Liver (tissue), 8 donors: ENCODE measurements at regions not wholly inside any gene's neighbourhood (a gene's known extent, or its start where the extent isn't known, plus 50 kb on each side); places are given as distances from the start of the nearest gene placed in this dataset.
A peak's percentile ranks its signal among the peaks of the same experiment; 100 is the strongest.

Source experiments
- DNase-seq: peaks from one replicate; pipeline ENCODE4 v3.0.0-alpha.2; 2017; ENCODE audit warnings: low spot score
- H3K27ac ChIP-seq, 2 donors: one replicate each; pipeline ENCODE4 v1.7.0; 2013; ENCODE audit warnings: inconsistent platforms in 2 of 2, low read length in 2 of 2, control low read depth in 1 of 2, low read depth in 1 of 2, mild to moderate bottlenecking in 1 of 2
- H3K27me3 ChIP-seq, 4 donors: one replicate each; pipeline versions ENCODE4 v1.6.1 to v1.7.0; 2013; ENCODE audit warnings: low read length in 3 of 4, inconsistent platforms in 1 of 4, mild to moderate bottlenecking in 1 of 4, moderate library complexity in 1 of 4; ENCODE audit not compliant: control insufficient read depth in 4 of 4, insufficient read depth in 4 of 4
- H3K36me3 ChIP-seq, 4 donors: one replicate each; pipeline versions ENCODE4 v1.6.1 to v1.7.0; 2013; ENCODE audit warnings: low read length in 3 of 4, mild to moderate bottlenecking in 3 of 4, low read depth in 1 of 4, moderate library complexity in 1 of 4; ENCODE audit not compliant: control insufficient read depth in 4 of 4, insufficient read depth in 3 of 4
- H3K4me1 ChIP-seq, 4 donors: one replicate each; pipeline versions ENCODE4 v1.6.1 to v1.7.0; 2013; ENCODE audit warnings: low read length in 3 of 4, mild to moderate bottlenecking in 3 of 4, moderate library complexity in 1 of 4; ENCODE audit not compliant: control insufficient read depth in 4 of 4, insufficient read depth in 4 of 4
- H3K4me3 ChIP-seq, 3 donors: one replicate each; pipeline versions ENCODE4 v1.6.1 to v1.7.0; 2013; ENCODE audit warnings: low read length in 3 of 3, control low read depth in 1 of 3, low read depth in 1 of 3, mild to moderate bottlenecking in 1 of 3
- H3K9ac ChIP-seq, 2 donors: one replicate each; pipeline ENCODE4 v1.7.0; 2013; ENCODE audit warnings: low read length in 2 of 2, mild to moderate bottlenecking in 2 of 2, moderate library complexity in 2 of 2, control low read depth in 1 of 2, low read depth in 1 of 2
- H3K9me3 ChIP-seq, 4 donors: one replicate each; pipeline versions ENCODE4 v1.6.1 to v1.7.0; 2013; ENCODE audit warnings: low read length in 3 of 4; ENCODE audit not compliant: control insufficient read depth in 4 of 4
- ATF3 ChIP-seq: IDR thresholded peaks from 2 replicates; pipeline ENCODE4 v1.6.1; 2016; ENCODE audit warnings: antibody characterized with exemption
- CTCF ChIP-seq: fragments of 150-350 bp; IDR thresholded peaks from 2 replicates; pipeline ENCODE4 v1.5.1; 2017; ENCODE audit warnings: improper control_type of control experiment, low read depth, low read length; ENCODE audit not compliant: missing input control
- EGR1 ChIP-seq, 2 donors: IDR thresholded peaks; 2 replicates each; pipeline ENCODE4 v1.6.1; 2016 to 2018; ENCODE audit warnings: antibody characterized with exemption in 2 of 2, low read depth in 2 of 2
- FOXA1 ChIP-seq: IDR thresholded peaks from 2 replicates; pipeline ENCODE4 v1.6.1; 2016; ENCODE audit warnings: antibody characterized with exemption
- FOXA2 ChIP-seq: IDR thresholded peaks from 2 replicates; pipeline ENCODE4 v1.6.1; 2016; ENCODE audit warnings: antibody characterized with exemption
- GABPA ChIP-seq, 2 donors: IDR thresholded peaks in 1 of 2; conservative IDR thresholded peaks in 1 of 2; 2 replicates each; pipeline ENCODE4 v1.6.1; 2016; ENCODE audit warnings: antibody characterized with exemption in 2 of 2, mild to moderate bottlenecking in 1 of 2, moderate library complexity in 1 of 2
- HNF4A ChIP-seq, 2 donors: conservative IDR thresholded peaks; 2 replicates each; pipeline ENCODE4 v1.6.1; 2016; ENCODE audit warnings: antibody characterized with exemption in 2 of 2, mild to moderate bottlenecking in 2 of 2
- HNF4G ChIP-seq: IDR thresholded peaks from 2 replicates; pipeline ENCODE4 v1.6.1; 2016; ENCODE audit warnings: antibody characterized with exemption
- JUND ChIP-seq, 2 donors: IDR thresholded peaks; 2 replicates each; pipeline ENCODE4 v1.6.1; 2016; ENCODE audit warnings: antibody characterized with exemption in 2 of 2
- MAX ChIP-seq: IDR thresholded peaks from 2 replicates; pipeline ENCODE4 v1.6.1; 2016; ENCODE audit warnings: antibody characterized with exemption
- NR2F2 ChIP-seq: IDR thresholded peaks from 2 replicates; pipeline ENCODE4 v1.6.1; 2016; ENCODE audit warnings: antibody characterized with exemption
- RAD21 ChIP-seq, 2 donors: IDR thresholded peaks; 2 replicates each; pipeline ENCODE4 v1.6.1; 2016; ENCODE audit warnings: antibody characterized with exemption in 2 of 2, mild to moderate bottlenecking in 2 of 2
- REST ChIP-seq: IDR thresholded peaks from 2 replicates; pipeline ENCODE4 v1.6.1; 2016; ENCODE audit warnings: antibody characterized with exemption, mild to moderate bottlenecking
- RXRA ChIP-seq, 2 donors: IDR thresholded peaks; 2 replicates each; pipeline ENCODE4 v1.6.1; 2017 to 2018; ENCODE audit warnings: antibody characterized with exemption in 2 of 2, mild to moderate bottlenecking in 1 of 2
- SP1 ChIP-seq: IDR thresholded peaks from 2 replicates; pipeline ENCODE4 v1.6.1; 2018; ENCODE audit warnings: antibody characterized with exemption, mild to moderate bottlenecking
- TAF1 ChIP-seq: conservative IDR thresholded peaks from 2 replicates; pipeline ENCODE4 v1.6.1; 2016; ENCODE audit warnings: antibody characterized with exemption, mild to moderate bottlenecking
- YY1 ChIP-seq: IDR thresholded peaks from 2 replicates; pipeline ENCODE4 v1.6.1; 2016; ENCODE audit warnings: antibody characterized with exemption, mild to moderate bottlenecking
- ZBTB33 ChIP-seq: IDR thresholded peaks from 2 replicates; pipeline ENCODE4 v1.6.1; 2016; ENCODE audit warnings: antibody characterized with exemption
- WGBS: extraction: QIAGEN DNeasy Blood & Tissue Kit; methylation state at CpG from one replicate; pipeline ENCODE4 v1.1.7; 2013; 5-methylcytosine and 5-hydroxymethylcytosine counted together
- donor health status: healthy.
- donor health status: healthy.
- donor health status: healthy.
- donor health status: healthy.
- donor health status: healthy.

GRCh38 chr2:200026332-200027230 lies 71.2 kb downstream of the MAIP1 start:
- H3K9ac ChIP-seq, result no peak overlapping the region
- H3K4me1 ChIP-seq, result no peaks in the 10 kb centered on the region
- H3K27ac ChIP-seq, result peak overlapping the region; percentile 19 to 43
- TF ChIP-seq HNF4G (no peak), ATF3 (no peak), EGR1 (IDR thresholded peaks at IDR 0.05; ENCODE audit: low read depth in 2 of 2) (no peak), CTCF (no peak), FOXA1 (no peak), NR2F2 (no peak), ZBTB33 (no peak), REST (no peak), FOXA2 (no peak), MAX (no peak), JUND (IDR thresholded peaks at IDR 0.05) (no peak), SP1 (no peak), HNF4A (conservative IDR thresholded peaks at IDR 0.05) (no peak), RXRA (IDR thresholded peaks at IDR 0.05) (no peak), RAD21 (IDR thresholded peaks at IDR 0.05) (no peak), TAF1 (no peak), YY1 (no peak), GABPA (IDR thresholded peaks at IDR 0.05 in 1 of 2, conservative IDR thresholded peaks at IDR 0.05 in 1 of 2) (no peak)
- 87% methylated on average over 7 of the region's 7 CpGs for WGBS
- DNase-seq, result no peak
- no peaks in the 10 kb centered on the region for H3K9me3 ChIP-seq
- no peak overlapping the region for H3K4me3 ChIP-seq
- H3K36me3 ChIP-seq, result no peaks in the 10 kb centered on the region
- H3K27me3 ChIP-seq, result no peaks in the 10 kb centered on the region
